ENCODE measurements at regions not wholly inside any gene's neighbourhood (a gene's known extent, or its start where the extent isn't known, plus 50 kb on each side); places are given as distances from the start of the nearest gene placed in this dataset.

DNA sequence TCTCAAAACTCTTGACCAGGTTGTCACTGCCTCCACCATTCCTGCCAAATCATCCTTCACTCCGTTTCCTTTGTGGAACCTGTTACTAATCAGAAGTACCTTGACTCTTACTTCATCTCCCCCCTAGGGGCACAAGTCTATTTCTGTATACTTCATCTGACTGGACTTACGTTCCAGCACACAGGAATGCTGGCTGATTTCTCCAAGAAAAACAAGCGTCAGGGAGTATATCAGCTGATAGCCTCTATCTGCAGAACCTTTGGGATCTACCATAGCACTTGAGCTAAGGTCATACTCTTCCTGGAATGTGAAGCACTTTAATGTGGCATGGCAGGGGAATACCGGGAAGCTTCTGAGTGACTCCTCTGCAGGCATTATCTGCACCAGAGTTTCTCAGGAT is 178.1 kb upstream of the MOCS1 start:
- peaks cover 17% of the 10 kb centered on the region for H3K9me3 Mint-ChIP-seq
- no peaks in the 10 kb centered on the region for H3K36me3 ChIP-seq (ENCODE audit: control insufficient read depth, insufficient read depth, low read length)
- H3K4me1 ChIP-seq (ENCODE audit: control insufficient read depth, insufficient read depth, low read length): no peaks in the 10 kb centered on the region
- DNase-seq: no peak
- no peak overlapping the region for H3K4me3 ChIP-seq (ENCODE audit: low read length)
- H3K27me3 ChIP-seq (ENCODE audit: control insufficient read depth, insufficient read depth, low read length, poor library complexity, severe bottlenecking): peaks cover 33% of the 10 kb centered on the region
- peaks cover 16% of the 10 kb centered on the region for H3K9me3 ChIP-seq (ENCODE audit: control insufficient read depth, low read length)
- WGBS, 2 experiments (ENCODE audit: insufficient coverage in 1 of 2, insufficient read length in 1 of 2): 76 to 77% methylated on average over 3 to 4 of the region's 4 CpGs
- no peak overlapping the region for H3K27ac ChIP-seq (ENCODE audit: low read depth, low read length)
- TF ChIP-seq, protein P1, sequence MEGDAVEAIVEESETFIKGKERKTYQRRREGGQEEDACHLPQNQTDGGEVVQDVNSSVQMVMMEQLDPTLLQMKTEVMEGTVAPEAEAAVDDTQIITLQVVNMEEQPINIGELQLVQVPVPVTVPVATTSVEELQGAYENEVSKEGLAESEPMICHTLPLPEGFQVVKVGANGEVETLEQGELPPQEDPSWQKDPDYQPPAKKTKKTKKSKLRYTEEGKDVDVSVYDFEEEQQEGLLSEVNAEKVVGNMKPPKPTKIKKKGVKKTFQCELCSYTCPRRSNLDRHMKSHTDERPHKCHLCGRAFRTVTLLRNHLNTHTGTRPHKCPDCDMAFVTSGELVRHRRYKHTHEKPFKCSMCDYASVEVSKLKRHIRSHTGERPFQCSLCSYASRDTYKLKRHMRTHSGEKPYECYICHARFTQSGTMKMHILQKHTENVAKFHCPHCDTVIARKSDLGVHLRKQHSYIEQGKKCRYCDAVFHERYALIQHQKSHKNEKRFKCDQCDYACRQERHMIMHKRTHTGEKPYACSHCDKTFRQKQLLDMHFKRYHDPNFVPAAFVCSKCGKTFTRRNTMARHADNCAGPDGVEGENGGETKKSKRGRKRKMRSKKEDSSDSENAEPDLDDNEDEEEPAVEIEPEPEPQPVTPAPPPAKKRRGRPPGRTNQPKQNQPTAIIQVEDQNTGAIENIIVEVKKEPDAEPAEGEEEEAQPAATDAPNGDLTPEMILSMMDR (conservative IDR thresholded peaks at IDR 0.05): peak; percentile 45
- H3K36me3 Mint-ChIP-seq (ENCODE audit: low read depth): no peaks in the 10 kb centered on the region
- no peak overlapping the region for H3K27ac Mint-ChIP-seq
- H3K4me3 Mint-ChIP-seq: no peak overlapping the region
- no peaks in the 10 kb centered on the region for H3K4me1 Mint-ChIP-seq
- peaks cover 8% of the 10 kb centered on the region for H3K27me3 Mint-ChIP-seq (ENCODE audit: insufficient read depth)
- no peak overlapping the region for H3K9ac ChIP-seq (ENCODE audit: extremely low read depth, low read length, poor library complexity, severe bottlenecking)

DNA sequence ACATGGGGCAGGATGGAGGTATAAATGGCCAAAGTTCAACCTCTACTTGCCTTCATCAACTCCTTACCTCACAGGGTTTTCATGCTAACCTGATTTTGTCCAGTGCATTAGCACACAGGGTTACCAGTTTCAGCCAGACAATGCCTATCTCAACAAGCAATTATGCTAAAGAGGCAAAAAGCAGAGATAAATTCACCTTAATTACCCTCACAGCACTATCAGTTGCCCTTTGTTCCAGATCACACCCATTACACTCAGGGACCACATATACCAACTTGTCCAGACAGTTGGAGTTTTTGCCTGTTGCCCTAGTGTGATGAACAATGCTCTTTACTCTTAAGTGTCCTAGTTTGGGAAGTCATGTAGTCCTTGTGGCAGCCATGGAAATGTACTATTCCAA is 174.5 kb upstream of the MOCS1 start:
- Histone ChIP-seq H3K4me1 (ENCODE audit: control insufficient read depth, insufficient read depth, low read length) (no peaks in the 10 kb centered on the region), H3K9me3 (ENCODE audit: control insufficient read depth, low read length) (peaks cover 17% of the 10 kb centered on the region), H3K9ac (ENCODE audit: extremely low read depth, low read length, poor library complexity, severe bottlenecking) (no peak overlapping the region), H3K27ac (ENCODE audit: low read depth, low read length) (no peak overlapping the region), H3K36me3 (ENCODE audit: control insufficient read depth, insufficient read depth, low read length) (no peaks in the 10 kb centered on the region), H3K27me3 (ENCODE audit: control insufficient read depth, insufficient read depth, low read length, poor library complexity, severe bottlenecking) (peaks cover 28% of the 10 kb centered on the region), H3K4me3 (ENCODE audit: low read length) (no peak overlapping the region)
- no peaks in the 10 kb centered on the region for H3K36me3 Mint-ChIP-seq (ENCODE audit: low read depth)
- H3K27me3 Mint-ChIP-seq (ENCODE audit: insufficient read depth): peaks cover 11% of the 10 kb centered on the region
- no peaks in the 10 kb centered on the region for H3K4me1 Mint-ChIP-seq
- H3K27ac Mint-ChIP-seq: no peak overlapping the region
- TF ChIP-seq, protein P1 (conservative IDR thresholded peaks at IDR 0.05): no peak
- peaks cover 26% of the 10 kb centered on the region for H3K9me3 Mint-ChIP-seq
- H3K4me3 Mint-ChIP-seq: no peak overlapping the region
- no peak for DNase-seq

DNA sequence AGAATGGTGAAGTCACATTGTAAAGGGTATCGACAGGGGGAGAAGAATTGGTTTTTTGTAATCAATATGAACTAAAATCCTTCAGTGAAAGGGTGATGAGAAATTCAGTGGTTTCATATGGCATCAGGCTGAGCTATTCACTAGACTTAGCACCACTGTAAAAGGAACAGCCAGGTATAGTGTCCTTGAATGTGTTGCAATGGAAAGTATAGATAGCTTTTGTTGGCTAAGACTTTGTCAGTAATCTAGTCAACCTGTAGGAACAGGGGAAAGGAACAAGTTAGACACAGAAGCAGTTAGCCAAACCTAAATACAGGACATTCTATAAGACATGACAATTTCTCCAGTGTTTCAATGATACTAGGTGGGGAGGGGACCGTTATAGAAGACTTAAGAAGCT is 172.6 kb upstream of the MOCS1 start:
- 85 to 92% methylated on average over 2 of the region's 2 CpGs for WGBS, 2 experiments (ENCODE audit: insufficient coverage in 1 of 2, insufficient read length in 1 of 2)

More for the DNA sequence above, 172.6 kb upstream of the MOCS1 start:
- H3K4me3 ChIP-seq (ENCODE audit: low read length): no peak overlapping the region
- Mint-ChIP-seq H3K27ac (no peak overlapping the region), H3K4me3 (no peak overlapping the region), H3K27me3 (ENCODE audit: insufficient read depth) (peaks cover 7% of the 10 kb centered on the region), H3K36me3 (ENCODE audit: low read depth) (no peaks in the 10 kb centered on the region), H3K9me3 (peaks cover 29% of the 10 kb centered on the region), H3K4me1 (no peaks in the 10 kb centered on the region)
- DNase-seq: no peak
- H3K9ac ChIP-seq (ENCODE audit: extremely low read depth, low read length, poor library complexity, severe bottlenecking): no peak overlapping the region
- H3K27ac ChIP-seq (ENCODE audit: low read depth, low read length): no peak overlapping the region
- H3K4me1 ChIP-seq (ENCODE audit: control insufficient read depth, insufficient read depth, low read length): no peaks in the 10 kb centered on the region
- TF ChIP-seq, protein P1 (conservative IDR thresholded peaks at IDR 0.05): no peak
- H3K36me3 ChIP-seq (ENCODE audit: control insufficient read depth, insufficient read depth, low read length): no peaks in the 10 kb centered on the region
- H3K27me3 ChIP-seq (ENCODE audit: control insufficient read depth, insufficient read depth, low read length, poor library complexity, severe bottlenecking): peaks cover 15% of the 10 kb centered on the region
- H3K9me3 ChIP-seq (ENCODE audit: control insufficient read depth, low read length): peaks cover 17% of the 10 kb centered on the region

Measured in endodermal cell (in vitro differentiated cells).